HCT116 (cell line): ENCODE measurements at regions not wholly inside any gene's neighbourhood (a gene's known extent, or its start where the extent isn't known, plus 50 kb on each side); places are given as distances from the start of the nearest gene placed in this dataset.

Experiments
- ATAC-seq: fragments of 200-7000 bp; cut with Tn5 transposase; 2 replicates; pipeline ENCODE4 v1.9.1; 2020; ENCODE audit warnings: mild to moderate bottlenecking, moderate library complexity
- BruUV-seq: library from RNA; stranded (reverse); fragments of 400-500 nt; replicated peaks from 2 replicates; lab custom pipeline; 2021; lab: Mats Ljungman, UMichigan
- CTCF ChIA-PET: fragments of 300-600 bp; sonication (Branson Sonifier 250); formaldehyde crosslinking; loops from one replicate; lab custom pipeline; 2021; ENCODE audit warnings: antibody characterized with exemption; lab: Charles Lee
- POLR2A ChIA-PET: fragments of 300-600, 350-600 bp; sonication (Branson Sonifier 250); formaldehyde crosslinking; loops from one replicate; lab custom pipeline; 2021; ENCODE audit warnings: antibody characterized with exemption; lab: Charles Lee
- RAD21 ChIA-PET, 2 experiments: fragments of 300-600 bp; sonication (Branson Sonifier 250); formaldehyde crosslinking; loops; one replicate each; lab custom pipeline; 2023; ENCODE audit warnings: low total read pairs in 2 of 2; ENCODE audit not compliant: uncharacterized antibody in 2 of 2, unreplicated experiment in 2 of 2, low non-redundant PET in 1 of 2; lab: Charles Lee
- DNase-seq: peaks from one replicate; pipeline ENCODE4 v3.0.0-alpha.2; 2010; ENCODE audit warnings: low read depth, low spot score
- H2AFZ ChIP-seq: fragments of 200-600 bp; shearing (Covaris generic), sonication (generic); 2 replicates; pipeline ENCODE4 v1.6.1; 2017; ENCODE audit warnings: low read depth, mixed run types, mixed read lengths, antibody characterized with exemption, low read length; ENCODE audit not compliant: poor library complexity, severe bottlenecking
- H3K27ac ChIP-seq: 2 replicates; pipeline ENCODE4 v1.5.1; 2012; ENCODE audit warnings: low read depth, low read length
- H3K27me3 ChIP-seq: fragments of 200-600 bp; sonication (generic); 2 replicates; pipeline ENCODE4 v1.6.1; 2016; ENCODE audit warnings: mixed run types, low read length, mixed read lengths; ENCODE audit not compliant: insufficient read depth
- H3K36me3 ChIP-seq, 2 experiments: fragments of 200-500 bp in 1 of 2; fragments of 200-600 bp in 1 of 2; sonication (Bioruptor generic) in 1 of 2; sonication (generic) in 1 of 2; 2 replicates each; pipeline versions ENCODE4 v1.5.1 to v1.6.1; 2014 to 2016; ENCODE audit warnings: low read length in 2 of 2, inconsistent platforms in 1 of 2, mixed read lengths in 1 of 2, mixed run types in 1 of 2; ENCODE audit not compliant: insufficient read depth in 2 of 2, control insufficient read depth in 1 of 2
- H3K4me1 ChIP-seq, 2 experiments: fragments of 200-600 bp in 1 of 2; sonication (generic) in 1 of 2; 2 replicates each; pipeline versions ENCODE4 v1.5.1 to v1.6.1; 2012 to 2017; ENCODE audit warnings: low read length in 2 of 2, inconsistent platforms in 1 of 2, mild to moderate bottlenecking in 1 of 2, mixed read lengths in 1 of 2, mixed run types in 1 of 2, moderate library complexity in 1 of 2; ENCODE audit not compliant: insufficient read depth in 2 of 2, control insufficient read depth in 1 of 2
- H3K4me2 ChIP-seq: fragments of 200-600 bp; sonication (generic); 2 replicates; pipeline ENCODE4 v1.6.1; 2017; ENCODE audit warnings: mixed run types, low read length, mixed read lengths
- H3K4me3 ChIP-seq, 2 experiments: fragments of 200-600 bp in 1 of 2; sonication (generic) in 1 of 2; replicated peaks in 1 of 2; 2 replicates each; pipeline ENCODE4 v1.5.1; 2011 to 2016; ENCODE audit warnings: low read length in 2 of 2, control low read depth in 1 of 2, low read depth in 1 of 2, mild to moderate bottlenecking in 1 of 2, mixed read lengths in 1 of 2, mixed run types in 1 of 2
- H3K79me2 ChIP-seq: fragments of 200-600 bp; sonication (generic); 2 replicates; pipeline ENCODE4 v1.6.1; 2017; ENCODE audit warnings: mild to moderate bottlenecking, mixed run types, low read length, moderate library complexity, mixed read lengths; ENCODE audit not compliant: insufficient read depth
- H3K9ac ChIP-seq: fragments of 200-600 bp; sonication (generic); 2 replicates; pipeline ENCODE4 v1.6.1; 2016; ENCODE audit warnings: low read length, mixed read lengths
- H3K9me2 ChIP-seq: fragments of 200-600 bp; sonication (generic), shearing (Covaris generic); 2 replicates; pipeline ENCODE4 v1.6.1; 2017; ENCODE audit warnings: mixed run types, mild to moderate bottlenecking, moderate library complexity; ENCODE audit not compliant: insufficient read depth
- H3K9me3 ChIP-seq, 2 experiments: fragments of 200-500 bp in 1 of 2; fragments of 200-600 bp in 1 of 2; sonication (Bioruptor generic) in 1 of 2; sonication (generic) in 1 of 2; 2 replicates each; pipeline ENCODE4 v1.6.1; 2014 to 2017; ENCODE audit warnings: low read length in 2 of 2, mixed read lengths in 2 of 2, inconsistent platforms in 1 of 2, low read depth in 1 of 2, mild to moderate bottlenecking in 1 of 2, mixed run types in 1 of 2, moderate library complexity in 1 of 2; ENCODE audit not compliant: control insufficient read depth in 1 of 2, insufficient read depth in 1 of 2
- H4K20me1 ChIP-seq: fragments of 200-600 bp; sonication (generic), shearing (Covaris generic); 2 replicates; pipeline ENCODE4 v1.6.1; 2017; ENCODE audit warnings: mixed run types, mild to moderate bottlenecking, moderate library complexity; ENCODE audit not compliant: insufficient read depth
- ATF3 ChIP-seq: IDR thresholded peaks from 2 replicates; pipeline ENCODE4 v1.6.1; 2012
- CBX3 ChIP-seq: IDR thresholded peaks from 2 replicates; pipeline ENCODE4 v1.6.1; 2012; ENCODE audit warnings: low read depth
- CEBPB ChIP-seq: IDR thresholded peaks from 2 replicates; pipeline ENCODE4 v1.6.1; 2012; ENCODE audit warnings: low read depth
- ELF1 ChIP-seq: IDR thresholded peaks from 2 replicates; pipeline ENCODE4 v1.6.1; 2012; ENCODE audit warnings: low read depth, borderline replicate concordance
- EZH2 ChIP-seq: fragments of 200-600 bp; sonication (generic); IDR thresholded peaks from 2 replicates; pipeline ENCODE4 v1.6.1; 2017; ENCODE audit warnings: antibody characterized with exemption, mixed run types
- EZH2phosphoT487 ChIP-seq: fragments of 200-600 bp; IDR thresholded peaks from 2 replicates; pipeline ENCODE4 v1.6.1; 2018; ENCODE audit warnings: antibody characterized with exemption, borderline replicate concordance
- FOSL1 ChIP-seq: IDR thresholded peaks from 2 replicates; pipeline ENCODE4 v1.6.1; 2012; ENCODE audit warnings: low read depth
- JUND ChIP-seq: IDR thresholded peaks from 2 replicates; pipeline ENCODE4 v1.6.1; 2012
- MAX ChIP-seq: IDR thresholded peaks from 2 replicates; pipeline ENCODE4 v1.6.1; 2012
- POLR2A ChIP-seq: IDR thresholded peaks from 2 replicates; pipeline ENCODE4 v1.7.0; 2011; ENCODE audit warnings: borderline replicate concordance; ENCODE audit not compliant: insufficient read depth, insufficient read length; ENCODE audit errors: extremely low read depth
- POLR2AphosphoS5 ChIP-seq: IDR thresholded peaks from 2 replicates; pipeline ENCODE4 v1.6.1; 2011; ENCODE audit warnings: mild to moderate bottlenecking, low read depth, low read length, moderate library complexity
- RAD21 ChIP-seq: IDR thresholded peaks from 2 replicates; pipeline ENCODE4 v1.6.1; 2012; ENCODE audit warnings: low read depth, mild to moderate bottlenecking
- REST ChIP-seq: IDR thresholded peaks from 2 replicates; pipeline ENCODE4 v1.6.1; 2012; ENCODE audit warnings: low read depth
- SIN3A ChIP-seq: IDR thresholded peaks from 2 replicates; pipeline ENCODE4 v1.6.1; 2012; ENCODE audit warnings: low read depth
- SP1 ChIP-seq: IDR thresholded peaks from 2 replicates; pipeline ENCODE4 v1.6.1; 2012; ENCODE audit warnings: low read depth
- SRF ChIP-seq: IDR thresholded peaks from 2 replicates; pipeline ENCODE4 v1.6.1; 2012; ENCODE audit warnings: low read depth
- TCF7L2 ChIP-seq: IDR thresholded peaks from 2 replicates; pipeline ENCODE4 v1.7.0; 2011; ENCODE audit warnings: borderline replicate concordance, inconsistent platforms; ENCODE audit not compliant: insufficient read depth, insufficient read length; ENCODE audit errors: extremely low read depth
- YY1 ChIP-seq: IDR thresholded peaks from 2 replicates; pipeline ENCODE4 v1.6.1; 2011; ENCODE audit warnings: low read length, low read depth, moderate library complexity, mild to moderate bottlenecking; ENCODE audit not compliant: insufficient replicate concordance; ENCODE audit errors: extremely low read depth
- ZFX ChIP-seq: fragments of 450-650 bp; IDR thresholded peaks from 2 replicates; pipeline ENCODE4 v1.6.1; 2017
- ZNF274 ChIP-seq: fragments of 200-500 bp; sonication (Bioruptor generic); IDR thresholded peaks from 2 replicates; pipeline ENCODE4 v1.6.1; 2014; ENCODE audit warnings: mild to moderate bottlenecking, low read depth, low read length, inconsistent platforms
- intact Hi-C: fragments of 100-400 bp; cut with micrococcal nuclease; formaldehyde crosslinking; loops from 2 replicates; pipeline ENCODE4 v1.10.0; 2022

- Histone ChIP-seq H3K9ac (no peak overlapping the region), H3K27ac (no peak overlapping the region), H3K4me1 (no peaks in the 10 kb centered on the region), H3K79me2 (no peaks in the 10 kb centered on the region), H3K4me3 (no peak overlapping the region), H3K27me3 (no peaks in the 10 kb centered on the region), H3K36me3 (no peaks in the 10 kb centered on the region), H4K20me1 (no peaks in the 10 kb centered on the region), H3K9me3 (peaks cover 5 to 9% of the 10 kb centered on the region in 2 experiments; a peak in 2 of 4 replicates), H2AFZ (no peak overlapping the region), H3K9me2 (no peaks in the 10 kb centered on the region), H3K4me2 (no peak overlapping the region)
- POLR2A ChIA-PET = no interaction called here
- CTCF ChIA-PET = no interaction called here
- intact Hi-C loops = no loop called here
- TF ChIP-seq POLR2A = no peak
- no peak for TF ChIP-seq FOSL1
- TF ChIP-seq SRF = no peak
- no peak for TF ChIP-seq SIN3A
- no peak for TF ChIP-seq CBX3
- no peak for TF ChIP-seq EZH2
- no peak for TF ChIP-seq ELF1
- TF ChIP-seq SP1 = no peak
- no peak for TF ChIP-seq ZFX
- no peak for TF ChIP-seq TCF7L2
- no peak for TF ChIP-seq ATF3
- no peak for TF ChIP-seq ZNF274
- TF ChIP-seq POLR2AphosphoS5 = no peak
- no peak for TF ChIP-seq CEBPB
- TF ChIP-seq YY1 = no peak
- no peak for TF ChIP-seq MAX
- TF ChIP-seq RAD21 = no peak
- TF ChIP-seq JUND = no peak
- TF ChIP-seq REST = no peak
- no peak for TF ChIP-seq EZH2phosphoT487
- RAD21 ChIA-PET = no interaction called here
- DNase-seq (no peak), ATAC-seq (no peak)
- BruUV-seq = no TSS peak
These were observed 687.5 kb upstream of the TMEM132C start for GRCh38 chr12:127579446-127579845.
